ENCODE measurements at regions not wholly inside any gene's neighbourhood (a gene's known extent, or its start where the extent isn't known, plus 50 kb on each side); places are given as distances from the start of the nearest gene placed in this dataset.
"Not testable (repeated sequence)": the region's sequence is repeated elsewhere in the genome, so short reads cannot be mapped to it uniquely, and the experiment has no call there.

- TF ChIP-seq CTCF (IDR thresholded peaks at IDR 0.05), result no peak
- no peak for ATAC-seq (ENCODE audit: low FRiP score)
- DNase-seq (ENCODE audit: low spot score), result no peak
Observed at GRCh38 chr1:188719735-188720134, 1757.9 kb downstream of the BRINP3 start.

GRCh38 chr1:188723332-188724020 lies 1754.2 kb downstream of the BRINP3 start:
- ATAC-seq (ENCODE audit: low FRiP score), result no peak

GRCh38 chr1:188729039-188729438 lies 1748.6 kb downstream of the BRINP3 start:
- ATAC-seq (ENCODE audit: low FRiP score), result no peak
- no peak for TF ChIP-seq CTCF (IDR thresholded peaks at IDR 0.05)

More at GRCh38 chr1:188723332-188724020, 1754.2 kb downstream of the BRINP3 start:
- no peak for TF ChIP-seq CTCF (IDR thresholded peaks at IDR 0.05)
- no peak for DNase-seq (ENCODE audit: low spot score)

GRCh38 chr1:188735567-188735966 lies 1742.1 kb downstream of the BRINP3 start:
- TF ChIP-seq CTCF (IDR thresholded peaks at IDR 0.05), result no peak
- no peak for ATAC-seq (ENCODE audit: low FRiP score)
- DNase-seq (ENCODE audit: low spot score), result no peak

More at GRCh38 chr1:188729039-188729438, 1748.6 kb downstream of the BRINP3 start:
- no peak for DNase-seq (ENCODE audit: low spot score)

- not testable (repeated sequence) for ATAC-seq (ENCODE audit: low FRiP score); DNase-seq (ENCODE audit: low spot score)
Observed at GRCh38 chr1:188749275-188749674, 1728.4 kb downstream of the BRINP3 start.

GRCh38 chr1:188752027-188752426 lies 1725.6 kb downstream of the BRINP3 start:
- not testable (repeated sequence) for ATAC-seq (ENCODE audit: low FRiP score); DNase-seq (ENCODE audit: low spot score)

- not testable (repeated sequence) for DNase-seq (ENCODE audit: low spot score); ATAC-seq (ENCODE audit: low FRiP score)
Observed at GRCh38 chr1:188757747-188758146, 1719.9 kb downstream of the BRINP3 start.

GRCh38 chr1:188761226-188761625 lies 1716.4 kb downstream of the BRINP3 start:
- no peak for TF ChIP-seq CTCF (IDR thresholded peaks at IDR 0.05)
- ATAC-seq (ENCODE audit: low FRiP score), result no peak

More at GRCh38 chr1:188761226-188761625, 1716.4 kb downstream of the BRINP3 start:
- DNase-seq (ENCODE audit: low spot score), result no peak

All from omental fat pad (tissue), 3 donors.